Body of pancreas (tissue), 1 donor: ENCODE measurements at regions not wholly inside any gene's neighbourhood (a gene's known extent, or its start where the extent isn't known, plus 50 kb on each side); places are given as distances from the start of the nearest gene placed in this dataset. TPM values are rescaled to one million over a fixed set of nuclear protein-coding genes. Genes with fewer than 3 reads are reported as not detected.

ENCODE experiments used
- small RNA-seq: library from RNA; depleted of rRNA; stranded (forward); fragments of <200 nt; gene quantifications from one replicate; pipeline ENCODE3, GENCODE V24; 2016

Small RNA genes in the stretch of these regions (small RNA-seq; reads per million reads assigned to genes)
- gene RNU6-954P, result not detected
- gene ZNF114P1, result not detected
